Stimulated activated CD8-positive, alpha-beta memory T cell treated with anti-CD3 and anti-CD28 coated beads, Interleukin-15, amount 100 ng/mL, for 48 hours (primary cell): ENCODE measurements at regions not wholly inside any gene's neighbourhood (a gene's known extent, or its start where the extent isn't known, plus 50 kb on each side); places are given as distances from the start of the nearest gene placed in this dataset.
A peak's percentile ranks its signal among the peaks of the same experiment; 100 is the strongest.
"Not testable (repeated sequence)": the region's sequence is repeated elsewhere in the genome, so short reads cannot be mapped to it uniquely, and the experiment has no call there.

Experiments
- DNase-seq, 2 donors: peaks; one replicate each; pipeline ENCODE4 v3.0.0-alpha.2; 2020; ENCODE audit warnings: low read depth in 2 of 2

GRCh38 chr1:184820218-184820750, 65.6 kb upstream of the EDEM3 start:
- no peak for DNase-seq

- DNase-seq: no peak
Measured at GRCh38 chr1:184818646-184819045, 64.0 kb upstream of the EDEM3 start.

- DNase-seq: not testable (repeated sequence)
Measured at GRCh38 chr1:184817003-184817402, 62.3 kb upstream of the EDEM3 start.

- no peak for DNase-seq
Measured at GRCh38 chr1:184813528-184814089, 59.0 kb upstream of the EDEM3 start.

- no peak for DNase-seq
Measured at GRCh38 chr1:184811439-184812111, 56.9 kb upstream of the EDEM3 start.

- DNase-seq: no peak
Measured at GRCh38 chr1:184810735-184811343, 56.2 kb upstream of the EDEM3 start.

- no peak for DNase-seq
Measured at GRCh38 chr1:184806296-184806721, 51.7 kb upstream of the EDEM3 start.

GRCh38 chr1:184805667-184806295, 51.1 kb upstream of the EDEM3 start:
- DNase-seq: peak; percentile 58 to 64
